ENCODE measurements at regions not wholly inside any gene's neighbourhood (a gene's known extent, or its start where the extent isn't known, plus 50 kb on each side); places are given as distances from the start of the nearest gene placed in this dataset.

DNA sequence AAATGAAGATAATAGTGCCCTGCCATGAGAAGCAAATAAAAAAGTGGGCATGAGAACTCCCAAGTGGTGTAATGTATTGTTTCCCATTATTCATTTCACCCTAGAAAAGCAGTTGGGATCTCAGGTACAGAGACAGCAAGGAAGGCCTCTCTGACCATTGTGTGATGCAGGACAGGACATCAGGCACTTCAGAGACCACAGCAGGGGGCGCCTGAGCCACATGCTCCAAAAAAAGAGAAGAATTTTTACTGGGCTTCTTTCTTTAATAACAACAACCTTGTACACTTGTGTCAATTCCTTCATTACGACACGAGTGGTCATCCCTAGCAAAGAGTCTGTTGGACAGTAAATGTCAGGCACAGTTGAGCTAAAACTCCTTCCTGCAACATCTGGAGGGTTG is 533.3 kb downstream of the OMA1 start:
- no peaks in the 10 kb centered on the region for H3K27me3 ChIP-seq
- H3K36me3 ChIP-seq, result no peaks in the 10 kb centered on the region
- H3K9me3 ChIP-seq, result no peaks in the 10 kb centered on the region
- TF ChIP-seq, protein P1, sequence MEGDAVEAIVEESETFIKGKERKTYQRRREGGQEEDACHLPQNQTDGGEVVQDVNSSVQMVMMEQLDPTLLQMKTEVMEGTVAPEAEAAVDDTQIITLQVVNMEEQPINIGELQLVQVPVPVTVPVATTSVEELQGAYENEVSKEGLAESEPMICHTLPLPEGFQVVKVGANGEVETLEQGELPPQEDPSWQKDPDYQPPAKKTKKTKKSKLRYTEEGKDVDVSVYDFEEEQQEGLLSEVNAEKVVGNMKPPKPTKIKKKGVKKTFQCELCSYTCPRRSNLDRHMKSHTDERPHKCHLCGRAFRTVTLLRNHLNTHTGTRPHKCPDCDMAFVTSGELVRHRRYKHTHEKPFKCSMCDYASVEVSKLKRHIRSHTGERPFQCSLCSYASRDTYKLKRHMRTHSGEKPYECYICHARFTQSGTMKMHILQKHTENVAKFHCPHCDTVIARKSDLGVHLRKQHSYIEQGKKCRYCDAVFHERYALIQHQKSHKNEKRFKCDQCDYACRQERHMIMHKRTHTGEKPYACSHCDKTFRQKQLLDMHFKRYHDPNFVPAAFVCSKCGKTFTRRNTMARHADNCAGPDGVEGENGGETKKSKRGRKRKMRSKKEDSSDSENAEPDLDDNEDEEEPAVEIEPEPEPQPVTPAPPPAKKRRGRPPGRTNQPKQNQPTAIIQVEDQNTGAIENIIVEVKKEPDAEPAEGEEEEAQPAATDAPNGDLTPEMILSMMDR (IDR thresholded peaks at IDR 0.05; ENCODE audit: low read depth, low read length), result peak; percentile 26
- no peaks in the 10 kb centered on the region for H3K4me1 ChIP-seq
- no peak for DNase-seq
- H3K4me3 ChIP-seq (ENCODE audit: low read depth, low read length), result no peak overlapping the region

DNA sequence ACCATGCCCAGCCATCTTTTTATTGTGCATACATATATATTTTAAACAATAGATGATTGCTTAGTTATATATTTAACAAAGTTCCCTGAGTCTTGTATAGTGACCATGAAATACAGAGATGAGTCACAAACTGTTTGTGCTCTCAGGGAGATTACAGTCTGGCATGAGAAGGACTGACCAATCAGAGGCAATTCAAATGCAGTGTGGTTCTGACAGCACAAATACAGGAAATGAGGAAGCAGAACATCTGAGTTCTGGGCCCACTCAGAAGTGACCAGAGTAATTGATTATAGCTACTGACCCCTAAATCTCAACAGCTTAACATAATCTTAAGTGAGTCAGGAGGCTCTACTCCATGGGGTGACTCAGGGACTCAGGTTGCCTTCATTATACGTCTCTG is 534.5 kb downstream of the OMA1 start:
- Histone ChIP-seq H3K4me1 (no peaks in the 10 kb centered on the region), H3K27me3 (no peaks in the 10 kb centered on the region), H3K36me3 (no peaks in the 10 kb centered on the region), H3K4me3 (ENCODE audit: low read depth, low read length) (no peak overlapping the region), H3K9me3 (no peaks in the 10 kb centered on the region)
- no peak for DNase-seq
- TF ChIP-seq, protein P1 (IDR thresholded peaks at IDR 0.05; ENCODE audit: low read depth, low read length), result no peak

DNA sequence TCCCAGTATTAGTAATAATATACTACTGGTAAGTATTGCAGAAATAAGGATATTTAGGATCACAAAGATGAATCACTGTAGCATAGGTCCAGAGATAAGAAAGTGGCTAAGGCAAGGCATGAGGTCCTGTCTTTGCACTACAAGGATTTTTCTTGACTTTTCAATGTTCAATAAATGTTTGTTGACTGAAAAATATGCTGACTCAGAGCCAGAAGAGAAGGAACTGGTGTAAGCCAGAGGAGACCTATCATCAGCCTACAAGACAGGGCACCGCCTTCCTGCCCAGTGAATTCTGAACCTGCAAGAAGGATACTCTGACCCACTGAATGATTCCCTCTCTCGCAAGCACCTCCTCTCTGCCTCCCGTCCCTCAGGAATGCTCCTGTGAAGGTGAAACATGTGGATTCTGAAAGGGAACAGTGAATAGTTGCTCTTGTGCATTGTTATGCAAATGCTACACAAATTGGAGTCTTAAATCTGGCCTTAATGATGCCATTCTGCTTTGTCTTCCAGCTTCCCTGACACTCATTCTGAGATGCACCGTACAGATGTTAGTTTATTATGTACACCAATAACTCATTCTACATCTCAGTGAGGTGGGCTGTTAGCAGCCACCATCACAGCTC is 540.0 kb downstream of the OMA1 start:
- no peaks in the 10 kb centered on the region for H3K9me3 ChIP-seq
- H3K36me3 ChIP-seq, result no peaks in the 10 kb centered on the region
- no peaks in the 10 kb centered on the region for H3K4me1 ChIP-seq
- H3K4me3 ChIP-seq (ENCODE audit: low read depth, low read length), result no peak overlapping the region
- no peak for DNase-seq
- no peaks in the 10 kb centered on the region for H3K27me3 ChIP-seq
- TF ChIP-seq, protein P1 (IDR thresholded peaks at IDR 0.05; ENCODE audit: low read depth, low read length), result no peak

DNA sequence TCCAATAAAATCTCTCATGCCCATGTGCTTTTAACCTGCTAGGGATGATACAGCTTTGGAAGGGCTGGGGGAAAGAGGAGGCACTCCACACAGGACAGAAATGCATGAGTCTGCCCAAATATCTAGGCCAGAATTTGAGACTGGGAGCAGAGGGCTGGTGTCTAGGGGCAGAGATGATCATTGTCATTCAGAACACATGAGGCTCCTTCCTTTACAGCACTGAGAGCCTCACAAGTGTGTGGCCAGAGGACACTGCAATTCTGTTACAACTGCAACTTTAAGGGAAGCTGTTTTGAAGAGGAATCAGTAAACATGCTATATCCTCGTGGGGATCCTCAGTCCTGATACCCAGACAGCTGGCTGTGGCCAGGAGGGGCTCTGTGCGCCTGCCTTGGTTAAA is 541.3 kb downstream of the OMA1 start:
- H3K4me3 ChIP-seq (ENCODE audit: low read depth, low read length), result no peak overlapping the region
- TF ChIP-seq, protein P1 (IDR thresholded peaks at IDR 0.05; ENCODE audit: low read depth, low read length), result no peak

DNA sequence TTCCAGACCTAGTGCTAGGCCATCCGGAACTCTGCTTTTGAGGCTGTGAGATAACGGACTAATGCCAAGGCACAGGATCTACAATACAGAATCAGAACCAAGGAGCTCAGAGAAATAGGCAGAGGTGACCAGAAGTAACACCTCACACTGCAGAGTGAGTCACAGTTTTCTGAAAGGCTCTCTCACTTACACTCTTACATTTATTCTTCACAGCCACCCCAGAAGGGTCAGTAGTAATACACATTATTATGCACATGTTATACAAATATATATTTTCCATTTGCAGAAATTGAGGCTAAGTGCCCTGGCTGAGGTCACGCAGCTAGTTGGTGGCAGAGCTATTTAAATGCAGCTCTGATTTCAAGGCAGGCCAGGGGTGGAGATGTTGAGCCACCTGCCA is 542.5 kb downstream of the OMA1 start:
- H3K36me3 ChIP-seq, result no peaks in the 10 kb centered on the region
- no peaks in the 10 kb centered on the region for H3K27me3 ChIP-seq
- no peaks in the 10 kb centered on the region for H3K4me1 ChIP-seq
- TF ChIP-seq, protein P1 (IDR thresholded peaks at IDR 0.05; ENCODE audit: low read depth, low read length), result no peak
- no peak overlapping the region for H3K4me3 ChIP-seq (ENCODE audit: low read depth, low read length)
- DNase-seq, result no peak
- no peaks in the 10 kb centered on the region for H3K9me3 ChIP-seq

More for the DNA sequence above, 541.3 kb downstream of the OMA1 start:
- Histone ChIP-seq H3K9me3 (no peaks in the 10 kb centered on the region), H3K4me1 (no peaks in the 10 kb centered on the region), H3K36me3 (no peaks in the 10 kb centered on the region), H3K27me3 (no peaks in the 10 kb centered on the region)
- DNase-seq, result no peak

DNA sequence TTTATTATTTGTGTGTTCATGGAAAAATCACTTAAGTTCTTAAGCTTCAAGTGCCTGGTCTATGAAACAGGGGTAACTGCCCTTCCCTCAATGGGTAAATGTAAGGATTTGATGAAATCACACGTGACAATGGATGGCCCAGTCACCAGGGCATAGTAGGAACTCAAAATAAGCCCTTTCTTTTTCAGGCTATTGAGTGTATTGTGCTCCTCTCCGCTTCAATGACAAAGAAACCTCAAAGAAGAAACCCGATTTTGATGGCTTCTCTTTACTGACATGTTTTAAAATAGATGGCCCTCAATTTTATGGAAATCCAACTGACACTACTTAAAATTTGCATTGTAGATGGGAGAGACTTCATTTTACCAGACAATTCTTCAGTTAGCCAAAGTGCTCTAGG is 543.5 kb downstream of the OMA1 start:
- no peaks in the 10 kb centered on the region for H3K9me3 ChIP-seq
- no peak for DNase-seq
- no peak overlapping the region for H3K4me3 ChIP-seq (ENCODE audit: low read depth, low read length)
- no peaks in the 10 kb centered on the region for H3K36me3 ChIP-seq
- H3K4me1 ChIP-seq, result no peaks in the 10 kb centered on the region
- H3K27me3 ChIP-seq, result no peaks in the 10 kb centered on the region
- TF ChIP-seq, protein P1 (IDR thresholded peaks at IDR 0.05; ENCODE audit: low read depth, low read length), result no peak
